ENCODE measurements at regions not wholly inside any gene's neighbourhood (a gene's known extent, or its start where the extent isn't known, plus 50 kb on each side); places are given as distances from the start of the nearest gene placed in this dataset.
"Not testable (repeated sequence)": the region's sequence is repeated elsewhere in the genome, so short reads cannot be mapped to it uniquely, and the experiment has no call there.

- not testable (repeated sequence) for DNase-seq (ENCODE audit: low spot score); H3K27me3 ChIP-seq; H3K27ac ChIP-seq; H3K4me3 ChIP-seq; H3K4me1 ChIP-seq; H3K36me3 ChIP-seq; H3K9me3 ChIP-seq
Observed at GRCh38 chr11:100409267-100409666, 277.8 kb upstream of the ARHGAP42 start.

GRCh38 chr11:100419518-100419917, 267.6 kb upstream of the ARHGAP42 start:
- Histone ChIP-seq H3K4me3 (no peak overlapping the region), H3K9me3 (peaks cover 0 to 15% of the 10 kb centered on the region in 2 donors), H3K36me3 (no peaks in the 10 kb centered on the region), H3K27ac (no peak overlapping the region), H3K4me1 (no peaks in the 10 kb centered on the region), H3K27me3 (no peaks in the 10 kb centered on the region)
- TF ChIP-seq CTCF (IDR thresholded peaks at IDR 0.05) = no peak
- DNase-seq (ENCODE audit: low spot score) = no peak

GRCh38 chr11:100434821-100435641, 252.1 kb upstream of the ARHGAP42 start:
- Histone ChIP-seq H3K36me3 (no peaks in the 10 kb centered on the region), H3K27me3 (no peaks in the 10 kb centered on the region), H3K9me3 (no peaks in the 10 kb centered on the region), H3K4me3 (no peak overlapping the region), H3K4me1 (no peaks in the 10 kb centered on the region), H3K27ac (no peak overlapping the region)
- no peak for DNase-seq (ENCODE audit: low spot score)
- no peak for TF ChIP-seq CTCF (IDR thresholded peaks at IDR 0.05)

- no peaks in the 10 kb centered on the region for H3K36me3 ChIP-seq
- no peak overlapping the region for H3K4me3 ChIP-seq
- no peak for TF ChIP-seq CTCF (IDR thresholded peaks at IDR 0.05)
- H3K27ac ChIP-seq = peak overlapping the region in 1 of 2 donors; percentile 14
- DNase-seq (ENCODE audit: low spot score) = no peak
- H3K9me3 ChIP-seq = no peaks in the 10 kb centered on the region
- no peaks in the 10 kb centered on the region for H3K27me3 ChIP-seq
- no peaks in the 10 kb centered on the region for H3K4me1 ChIP-seq
Observed at GRCh38 chr11:100438376-100438775, 248.7 kb upstream of the ARHGAP42 start.

- no peak overlapping the region for H3K4me3 ChIP-seq
- H3K36me3 ChIP-seq = no peaks in the 10 kb centered on the region
- DNase-seq (ENCODE audit: low spot score) = no peak
- no peaks in the 10 kb centered on the region for H3K9me3 ChIP-seq
- no peak for TF ChIP-seq CTCF (IDR thresholded peaks at IDR 0.05)
- no peak overlapping the region for H3K27ac ChIP-seq
- H3K27me3 ChIP-seq = no peaks in the 10 kb centered on the region
- no peaks in the 10 kb centered on the region for H3K4me1 ChIP-seq
Observed at GRCh38 chr11:100441086-100441485, 246.0 kb upstream of the ARHGAP42 start.

GRCh38 chr11:100442017-100442416, 245.1 kb upstream of the ARHGAP42 start:
- no peaks in the 10 kb centered on the region for H3K36me3 ChIP-seq
- no peak for TF ChIP-seq CTCF (IDR thresholded peaks at IDR 0.05)
- no peak overlapping the region for H3K4me3 ChIP-seq
- H3K9me3 ChIP-seq = no peaks in the 10 kb centered on the region
- H3K27ac ChIP-seq = no peak overlapping the region
- H3K4me1 ChIP-seq = no peaks in the 10 kb centered on the region
- no peak for DNase-seq (ENCODE audit: low spot score)
- H3K27me3 ChIP-seq = no peaks in the 10 kb centered on the region
